HG03521 (cell line): ENCODE measurements at regions not wholly inside any gene's neighbourhood (a gene's known extent, or its start where the extent isn't known, plus 50 kb on each side); places are given as distances from the start of the nearest gene placed in this dataset.

Experiments
- ATAC-seq: cut with Tn5 transposase; IDR thresholded peaks from one replicate; pipeline ENCODE4 v1.9.1; 2021; ENCODE audit warnings: mild to moderate bottlenecking, moderate library complexity; ENCODE audit not compliant: unreplicated experiment

GRCh38 chr16:85353839-85354685 is 241.8 kb upstream of the CIBAR2 start:
- no peak for ATAC-seq

GRCh38 chr16:85354686-85355514 is 242.6 kb upstream of the CIBAR2 start:
- no peak for ATAC-seq

DNA sequence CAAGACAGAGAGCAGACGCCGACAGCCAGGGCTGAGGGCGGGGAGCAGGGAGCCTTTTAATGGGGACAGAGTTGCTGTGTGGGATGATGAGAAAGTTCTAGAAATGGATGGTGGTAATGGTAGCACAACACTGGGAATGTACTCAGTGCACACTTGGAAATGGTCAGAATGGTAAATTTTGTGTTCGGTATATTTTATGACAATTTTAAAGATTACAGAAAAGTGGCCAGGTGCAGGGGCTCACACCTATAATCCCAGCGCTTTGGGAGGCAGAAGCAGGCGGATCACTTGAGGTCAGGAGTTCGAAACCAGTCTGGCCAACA is 243.2 kb upstream of the CIBAR2 start:
- ATAC-seq, result no peak

- no peak for ATAC-seq
Observed at GRCh38 chr16:85356157-85356556, 243.9 kb upstream of the CIBAR2 start.

DNA sequence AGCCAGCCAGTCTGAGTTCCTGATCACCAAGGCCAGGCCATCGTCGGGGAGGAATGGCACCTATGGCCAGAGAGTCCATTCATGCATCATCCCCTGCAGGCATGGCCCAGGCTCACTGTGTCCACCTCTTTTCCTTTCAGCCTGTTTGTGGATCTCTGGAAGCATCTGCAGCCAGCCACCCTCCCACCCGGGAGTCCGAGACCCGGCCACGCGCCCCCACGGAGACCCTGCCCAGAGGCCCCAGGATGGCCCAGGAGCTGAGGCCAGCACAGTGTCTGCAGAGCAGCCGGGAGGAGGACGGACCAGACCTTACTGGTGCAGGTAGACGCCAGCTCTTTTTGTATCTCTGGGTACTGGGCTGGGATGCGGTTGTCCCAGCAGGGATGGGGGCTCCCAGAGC is 245.1 kb upstream of the CIBAR2 start:
- no peak for ATAC-seq

- no peak for ATAC-seq
Observed at GRCh38 chr16:85357924-85358505, 245.7 kb upstream of the CIBAR2 start.

DNA sequence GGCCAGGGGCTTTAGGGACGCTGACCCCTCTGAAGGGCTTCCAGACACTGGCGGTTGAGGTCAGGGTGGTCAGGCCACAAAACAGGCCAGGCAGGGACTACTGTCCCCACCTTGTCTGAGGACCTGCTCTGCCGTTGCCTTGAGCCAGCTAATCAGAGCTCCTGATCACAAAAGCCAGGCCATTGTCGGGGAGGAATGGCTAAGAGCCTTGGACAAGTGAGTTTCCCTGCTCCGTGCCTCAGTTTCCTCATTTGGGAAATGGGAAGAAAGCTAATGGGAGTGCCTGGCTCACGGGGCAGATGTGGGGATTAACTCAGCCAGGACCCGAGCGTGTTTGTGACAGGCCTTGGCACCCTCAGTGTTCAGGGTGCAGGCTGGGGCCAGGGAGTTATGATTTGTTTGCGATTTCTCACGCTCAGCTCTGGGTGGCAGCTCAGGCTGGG is 246.5 kb upstream of the CIBAR2 start:
- ATAC-seq, result no peak

DNA sequence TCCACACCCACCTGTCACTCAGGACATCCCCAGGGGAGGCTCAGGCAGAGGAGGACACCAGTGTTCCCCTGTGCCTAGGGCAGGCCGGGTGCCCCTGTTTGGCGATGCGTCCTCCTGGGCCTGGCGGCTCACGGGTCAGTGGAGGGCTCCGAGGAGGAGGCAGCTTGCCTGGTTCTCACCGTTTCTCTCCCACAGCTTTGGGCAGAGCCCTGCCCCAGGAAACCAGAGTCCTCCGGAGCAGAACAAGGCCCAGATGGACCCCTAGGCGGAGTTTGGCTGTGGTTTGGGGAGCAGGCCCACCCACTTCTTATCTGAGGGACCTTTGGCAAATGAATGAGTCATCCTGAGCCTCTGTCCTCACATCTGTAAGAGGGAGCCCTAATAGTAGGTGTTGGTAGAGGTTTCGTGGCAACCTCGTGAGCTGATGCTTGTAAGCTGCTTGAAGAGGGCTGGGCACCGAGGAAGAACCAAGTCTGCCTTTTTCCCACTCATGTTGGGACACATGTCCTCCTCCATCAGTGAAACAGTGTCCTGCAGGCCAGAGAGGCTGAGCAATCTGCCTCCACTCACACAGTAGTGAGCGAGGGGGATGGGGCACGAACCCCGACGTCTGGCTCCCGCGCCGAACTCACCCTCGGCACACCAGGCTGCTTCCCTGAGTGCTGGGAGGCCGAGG is 247.0 kb upstream of the CIBAR2 start:
- ATAC-seq, result no peak

DNA sequence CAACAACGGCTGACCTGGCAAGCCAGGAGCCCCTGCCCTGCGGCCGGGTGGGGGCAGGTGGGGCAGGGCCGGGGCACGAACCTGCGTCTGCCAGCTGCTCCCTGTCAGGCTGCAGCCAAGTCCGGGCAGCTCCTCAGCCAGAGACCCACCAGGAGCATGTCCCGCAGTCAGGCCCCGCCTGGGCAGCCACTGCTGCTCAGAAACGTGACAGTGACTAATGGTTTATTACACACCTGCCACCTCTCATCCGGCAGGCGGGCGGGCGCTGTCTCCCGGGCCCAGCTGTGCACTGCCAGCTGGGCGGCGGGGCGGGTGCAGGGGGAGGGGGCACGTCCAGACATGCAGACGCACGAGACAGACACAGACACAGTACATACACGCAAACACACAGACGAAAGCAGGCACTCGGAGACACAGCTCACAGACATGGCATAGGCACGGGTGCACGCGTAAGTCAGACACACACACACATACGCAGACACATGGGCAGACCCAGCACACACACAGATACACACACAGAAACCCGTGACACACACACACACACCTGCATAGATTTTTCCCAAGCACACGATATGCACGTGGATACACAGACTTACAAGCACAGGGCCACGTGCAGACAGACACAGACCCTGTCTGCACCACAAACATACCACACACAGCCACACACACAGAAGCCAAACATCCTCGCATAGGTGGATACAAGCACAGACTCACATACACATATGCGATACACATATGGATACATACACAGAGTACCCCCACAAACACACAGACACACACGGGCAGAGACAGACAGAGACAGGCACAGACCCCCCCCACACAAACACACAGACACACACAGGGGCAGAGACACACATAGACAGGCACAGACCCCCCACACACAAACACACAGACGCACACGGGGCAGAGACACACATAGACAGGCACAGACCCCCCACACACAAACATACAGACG is 248.3 kb upstream of the CIBAR2 start:
- ATAC-seq, result no peak

- ATAC-seq, result no peak
Observed at GRCh38 chr16:85361441-85362118, 249.3 kb upstream of the CIBAR2 start.

- no peak for ATAC-seq
Observed at GRCh38 chr16:85362443-85362842, 250.2 kb upstream of the CIBAR2 start.

DNA sequence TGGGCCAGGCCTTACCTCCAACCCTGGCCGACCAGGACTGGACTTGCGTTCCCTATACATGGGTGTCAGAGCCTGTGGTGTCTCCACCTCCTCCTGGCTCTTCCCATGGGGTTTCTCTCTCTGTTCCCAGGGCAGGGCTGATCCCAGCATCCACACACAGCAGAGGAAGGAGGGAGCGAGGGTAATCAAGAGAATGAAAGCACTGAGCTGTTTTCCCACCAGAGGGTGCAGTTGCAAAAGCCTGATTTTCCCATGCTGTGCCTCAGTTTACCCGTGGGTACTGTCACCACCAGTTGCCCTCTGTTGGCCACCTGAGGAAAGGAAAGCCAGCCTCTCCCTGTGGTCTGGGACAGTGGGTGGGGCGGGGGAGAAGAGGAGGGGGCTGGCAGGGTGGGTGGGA is 249.7 kb upstream of the GSE1 start:
- no peak for ATAC-seq

- no peak for ATAC-seq
Observed at GRCh38 chr16:85363881-85364280, 249.2 kb upstream of the GSE1 start.

DNA sequence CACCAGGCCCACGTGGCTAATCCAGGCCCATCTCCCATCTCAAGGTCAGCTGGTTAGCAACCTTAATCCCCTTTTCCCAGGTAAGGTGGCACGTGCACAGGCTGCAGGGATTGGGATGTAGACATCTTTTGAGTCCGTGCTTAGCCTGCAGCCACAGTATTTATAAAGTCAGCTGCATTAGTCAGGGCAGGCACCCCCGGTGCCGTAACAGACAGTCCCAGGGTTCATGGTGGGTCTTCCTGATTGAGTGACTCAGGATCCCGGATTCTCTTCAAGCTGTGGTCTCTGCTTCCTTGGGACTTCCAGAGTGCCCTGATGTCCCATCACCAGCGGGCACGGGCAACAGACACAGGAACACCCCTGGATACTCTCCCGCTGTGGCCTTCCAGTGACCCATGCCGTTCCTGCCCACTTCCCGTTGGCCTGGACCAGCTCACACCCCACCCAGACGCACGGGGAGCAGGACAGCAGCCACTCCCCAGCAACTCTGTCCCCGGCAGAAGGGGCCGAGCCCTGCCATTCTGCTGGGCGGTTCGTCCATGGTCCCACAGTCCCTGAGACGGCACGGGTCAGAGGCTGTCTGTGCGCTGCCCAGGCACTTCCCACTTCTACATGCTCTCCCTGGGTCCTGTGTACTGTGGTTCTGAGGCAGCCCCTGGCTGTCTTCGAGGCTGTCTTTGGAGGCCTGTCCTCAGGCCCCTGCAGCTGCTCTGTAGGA is 248.6 kb upstream of the GSE1 start:
- no peak for ATAC-seq

DNA sequence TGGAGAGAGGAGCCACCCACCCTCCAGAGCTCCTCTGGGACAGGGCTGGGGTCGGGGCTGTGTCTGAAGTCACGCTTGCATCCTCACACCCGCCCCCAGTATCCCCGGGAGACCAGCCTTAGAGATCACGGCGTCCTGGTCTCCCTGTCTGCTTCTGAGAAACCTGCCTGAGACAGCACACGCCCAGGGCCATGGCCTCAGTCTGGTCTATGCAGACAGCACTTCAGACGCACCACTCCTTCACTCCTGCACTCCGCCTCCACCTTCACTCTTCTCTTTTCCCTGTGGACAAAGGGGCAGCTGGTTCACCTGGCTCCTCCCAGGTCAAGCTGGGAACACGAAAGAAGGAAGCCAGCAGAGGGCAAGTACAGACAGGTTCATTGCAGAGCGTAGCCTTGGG is 248.0 kb upstream of the GSE1 start:
- ATAC-seq, result no peak

GRCh38 chr16:85366031-85366763 is 246.9 kb upstream of the GSE1 start:
- no peak for ATAC-seq

- no peak for ATAC-seq
Observed at GRCh38 chr16:85367485-85367884, 245.6 kb upstream of the GSE1 start.

DNA sequence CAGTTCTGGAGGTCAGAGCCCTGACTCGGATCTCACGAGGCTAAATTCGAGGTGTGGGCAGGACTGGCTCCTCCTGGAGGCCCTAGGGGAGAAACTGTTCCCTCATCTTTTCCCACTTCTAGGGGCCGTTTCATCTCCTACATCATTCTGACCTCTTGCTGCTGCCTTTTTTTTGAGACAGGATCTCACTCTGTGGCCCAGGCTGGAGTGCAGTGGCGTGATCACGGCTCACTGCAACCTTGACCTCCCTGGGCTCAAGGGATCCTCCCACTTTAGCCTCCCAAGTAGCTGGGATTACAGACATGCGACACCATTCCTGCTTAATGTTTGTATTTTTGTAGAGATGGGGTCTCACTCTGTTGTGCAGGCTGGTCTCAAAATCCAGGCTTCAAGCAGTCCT is 244.1 kb upstream of the GSE1 start:
- ATAC-seq, result no peak
